Ishikawa (cell line): ENCODE measurements at regions not wholly inside any gene's neighbourhood (a gene's known extent, or its start where the extent isn't known, plus 50 kb on each side); places are given as distances from the start of the nearest gene placed in this dataset.

Experiments
- CEBPB ChIP-seq: IDR thresholded peaks from 2 replicates; pipeline ENCODE4 v1.6.1; 2012
- CREB1 ChIP-seq: IDR thresholded peaks from 2 replicates; pipeline ENCODE4 v1.6.1; 2012; ENCODE audit warnings: low read depth
- EGR1 ChIP-seq: IDR thresholded peaks from 2 replicates; pipeline ENCODE4 v1.6.1; 2012
- EP300 ChIP-seq: IDR thresholded peaks from 2 replicates; pipeline ENCODE4 v1.6.1; 2012; ENCODE audit warnings: borderline replicate concordance
- FOXM1 ChIP-seq: IDR thresholded peaks from 2 replicates; pipeline ENCODE4 v1.6.1; 2012; ENCODE audit warnings: low read depth, borderline replicate concordance
- MAX ChIP-seq: IDR thresholded peaks from 2 replicates; pipeline ENCODE4 v1.6.1; 2012
- NFIC ChIP-seq: IDR thresholded peaks from 2 replicates; pipeline ENCODE4 v1.6.1; 2012
- RAD21 ChIP-seq: IDR thresholded peaks from 2 replicates; pipeline ENCODE4 v1.6.1; 2012; ENCODE audit warnings: low read depth
- REST ChIP-seq: IDR thresholded peaks from 2 replicates; pipeline ENCODE4 v1.6.1; 2012; ENCODE audit warnings: low read depth, mild to moderate bottlenecking
- TAF1 ChIP-seq: IDR thresholded peaks from 2 replicates; pipeline ENCODE4 v1.6.1; 2012; ENCODE audit warnings: low read depth, mild to moderate bottlenecking
- TCF12 ChIP-seq: IDR thresholded peaks from 2 replicates; pipeline ENCODE4 v1.6.1; 2012; ENCODE audit warnings: low read depth
- TEAD4 ChIP-seq: IDR thresholded peaks from 2 replicates; pipeline ENCODE4 v1.6.1; 2012
- USF1 ChIP-seq: IDR thresholded peaks from 2 replicates; pipeline ENCODE4 v1.6.1; 2012
- YY1 ChIP-seq: IDR thresholded peaks from 2 replicates; pipeline ENCODE4 v1.6.1; 2012; ENCODE audit warnings: low read depth
- ZBTB7A ChIP-seq: IDR thresholded peaks from 2 replicates; pipeline ENCODE4 v1.6.1; 2012; ENCODE audit warnings: low read depth

- TF ChIP-seq RAD21 (no peak), TEAD4 (no peak), NFIC (no peak), EP300 (no peak), MAX (no peak), CREB1 (no peak), ZBTB7A (no peak), USF1 (no peak), EGR1 (no peak)
These were observed 156.2 kb upstream of the THSD7A start for GRCh38 chr7:11988186-11988585.

- TF ChIP-seq NFIC (no peak), MAX (no peak), FOXM1 (no peak), TCF12 (no peak)
These were observed 170.4 kb upstream of the THSD7A start for GRCh38 chr7:12002428-12002827.

GRCh38 chr7:12004581-12004980 lies 172.6 kb upstream of the THSD7A start:
- no peak for TF ChIP-seq RAD21
- no peak for TF ChIP-seq MAX
- no peak for TF ChIP-seq EP300
- TF ChIP-seq TAF1: no peak
- TF ChIP-seq NFIC: no peak
- TF ChIP-seq CEBPB: no peak
- no peak for TF ChIP-seq ZBTB7A
- TF ChIP-seq YY1: no peak
- no peak for TF ChIP-seq TEAD4
- TF ChIP-seq CREB1: no peak
- TF ChIP-seq EGR1: no peak
- no peak for TF ChIP-seq USF1
- no peak for TF ChIP-seq REST
- no peak for TF ChIP-seq FOXM1
- TF ChIP-seq TCF12: no peak

- no peak for TF ChIP-seq EGR1
- no peak for TF ChIP-seq MAX
- no peak for TF ChIP-seq REST
- TF ChIP-seq CREB1: no peak
- no peak for TF ChIP-seq CEBPB
- no peak for TF ChIP-seq TAF1
- TF ChIP-seq YY1: no peak
- no peak for TF ChIP-seq RAD21
- no peak for TF ChIP-seq FOXM1
- TF ChIP-seq TCF12: no peak
These were observed 175.6 kb upstream of the THSD7A start for GRCh38 chr7:12007576-12007975.

GRCh38 chr7:12013983-12014382 lies 182.0 kb upstream of the THSD7A start:
- TF ChIP-seq ZBTB7A (no peak), EP300 (no peak), CREB1 (no peak), TEAD4 (no peak), USF1 (no peak), FOXM1 (no peak), TCF12 (no peak), MAX (no peak), EGR1 (no peak), REST (no peak), RAD21 (no peak), CEBPB (no peak), YY1 (no peak), NFIC (no peak)
